GM21423 (cell line): ENCODE measurements at regions not wholly inside any gene's neighbourhood (a gene's known extent, or its start where the extent isn't known, plus 50 kb on each side); places are given as distances from the start of the nearest gene placed in this dataset.
"Not testable (repeated sequence)": the region's sequence is repeated elsewhere in the genome, so short reads cannot be mapped to it uniquely, and the experiment has no call there.

Source experiments
- ATAC-seq: cut with Tn5 transposase; IDR thresholded peaks from one replicate; pipeline ENCODE4 v1.9.1; 2021; ENCODE audit warnings: mild to moderate bottlenecking, moderate library complexity; ENCODE audit not compliant: unreplicated experiment

- no peak for ATAC-seq
Measured at GRCh38 chr18:78240101-78240500, 739.5 kb upstream of the SALL3 start.

GRCh38 chr18:78240627-78241252, 738.9 kb upstream of the SALL3 start:
- no peak for ATAC-seq

GRCh38 chr18:78241535-78242253, 737.9 kb upstream of the SALL3 start:
- no peak for ATAC-seq

GRCh38 chr18:78242254-78242643, 737.4 kb upstream of the SALL3 start:
- no peak for ATAC-seq

GRCh38 chr18:78242806-78243205, 736.8 kb upstream of the SALL3 start:
- no peak for ATAC-seq

GRCh38 chr18:78244779-78245178, 734.8 kb upstream of the SALL3 start:
- ATAC-seq, result no peak

- no peak for ATAC-seq
Measured at GRCh38 chr18:78245451-78245850, 734.2 kb upstream of the SALL3 start.

- no peak for ATAC-seq
Measured at GRCh38 chr18:78246050-78246449, 733.6 kb upstream of the SALL3 start.

GRCh38 chr18:78246588-78246987, 733.0 kb upstream of the SALL3 start:
- no peak for ATAC-seq

GRCh38 chr18:78247615-78248289, 731.9 kb upstream of the SALL3 start:
- no peak for ATAC-seq

- ATAC-seq, result no peak
Measured at GRCh38 chr18:78255013-78255412, 724.6 kb upstream of the SALL3 start.

GRCh38 chr18:78268226-78268988, 711.2 kb upstream of the SALL3 start:
- ATAC-seq, result no peak

- no peak for ATAC-seq
Measured at GRCh38 chr18:78271790-78272189, 707.8 kb upstream of the SALL3 start.

- ATAC-seq, result no peak
Measured at GRCh38 chr18:78273876-78274275, 705.7 kb upstream of the SALL3 start.

- ATAC-seq, result not testable (repeated sequence)
Measured at GRCh38 chr18:78283425-78283824, 696.2 kb upstream of the SALL3 start.

GRCh38 chr18:78292618-78293380, 686.8 kb upstream of the SALL3 start:
- ATAC-seq, result no peak

GRCh38 chr18:78293540-78293939, 686.1 kb upstream of the SALL3 start:
- no peak for ATAC-seq

- ATAC-seq, result no peak
Measured at GRCh38 chr18:78293940-78294541, 685.6 kb upstream of the SALL3 start.

- no peak for ATAC-seq
Measured at GRCh38 chr18:78295262-78295661, 684.4 kb upstream of the SALL3 start.

- ATAC-seq, result no peak
Measured at GRCh38 chr18:78296166-78296565, 683.5 kb upstream of the SALL3 start.
